BJ (cell line): ENCODE measurements at regions not wholly inside any gene's neighbourhood (a gene's known extent, or its start where the extent isn't known, plus 50 kb on each side); places are given as distances from the start of the nearest gene placed in this dataset.

Source experiments
- CTCF ChIA-PET: fragments of 350-600 bp; formaldehyde crosslinking; extraction: SDS; loops from one replicate; lab custom pipeline; 2021; ENCODE audit warnings: antibody characterized with exemption, inconsistent platforms; lab: Yijun Ruan, JAX
- POLR2A ChIA-PET: fragments of 300-600 bp; sonication (Branson Sonifier 250); formaldehyde crosslinking; extraction: SDS; loops from one replicate; lab custom pipeline; 2021; ENCODE audit warnings: antibody characterized with exemption; lab: Charles Lee
- DNase-seq: peaks from one replicate; pipeline ENCODE4 v3.0.0-alpha.2; 2011; ENCODE audit warnings: low read depth
- H3K27me3 ChIP-seq: 2 replicates; pipeline ENCODE4 v1.6.0; 2011; ENCODE audit warnings: low read length; ENCODE audit not compliant: control insufficient read depth, insufficient read depth
- H3K36me3 ChIP-seq: 2 replicates; pipeline ENCODE4 v1.5.1; 2011; ENCODE audit warnings: low read length; ENCODE audit not compliant: control insufficient read depth, insufficient read depth
- H3K4me3 ChIP-seq: 2 replicates; pipeline ENCODE4 v1.5.1; 2011; ENCODE audit warnings: low read depth, mild to moderate bottlenecking, control low read depth, low read length
- TF ChIP-seq, protein P1 (sequence below): IDR thresholded peaks from 2 replicates; pipeline ENCODE4 v1.5.1; 2011; ENCODE audit warnings: low read depth, mild to moderate bottlenecking, control low read depth, inconsistent platforms, low read length, moderate library complexity; ENCODE audit not compliant: insufficient read depth

DNA sequence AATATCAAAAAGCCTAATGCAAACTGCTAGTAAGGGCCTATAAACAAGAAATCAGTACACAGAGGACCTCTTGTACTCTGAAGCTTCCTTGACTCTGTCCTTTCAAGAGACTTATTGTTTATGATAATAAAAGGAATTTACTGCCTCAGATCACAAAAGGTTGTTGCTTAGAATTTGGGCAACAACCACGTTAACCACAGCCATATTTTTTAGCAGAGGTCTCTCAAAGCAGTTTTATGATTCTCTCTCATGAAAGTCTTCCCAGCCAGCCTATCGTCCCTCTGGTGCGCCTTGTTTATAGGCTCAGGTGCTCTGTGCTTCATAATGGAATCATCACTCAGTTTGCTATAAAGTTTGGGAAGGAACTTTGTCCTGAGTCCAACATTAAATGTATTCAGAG is 270.6 kb downstream of the RCHY1 start:
- DNase-seq, result no peak
- TF ChIP-seq, protein P1, sequence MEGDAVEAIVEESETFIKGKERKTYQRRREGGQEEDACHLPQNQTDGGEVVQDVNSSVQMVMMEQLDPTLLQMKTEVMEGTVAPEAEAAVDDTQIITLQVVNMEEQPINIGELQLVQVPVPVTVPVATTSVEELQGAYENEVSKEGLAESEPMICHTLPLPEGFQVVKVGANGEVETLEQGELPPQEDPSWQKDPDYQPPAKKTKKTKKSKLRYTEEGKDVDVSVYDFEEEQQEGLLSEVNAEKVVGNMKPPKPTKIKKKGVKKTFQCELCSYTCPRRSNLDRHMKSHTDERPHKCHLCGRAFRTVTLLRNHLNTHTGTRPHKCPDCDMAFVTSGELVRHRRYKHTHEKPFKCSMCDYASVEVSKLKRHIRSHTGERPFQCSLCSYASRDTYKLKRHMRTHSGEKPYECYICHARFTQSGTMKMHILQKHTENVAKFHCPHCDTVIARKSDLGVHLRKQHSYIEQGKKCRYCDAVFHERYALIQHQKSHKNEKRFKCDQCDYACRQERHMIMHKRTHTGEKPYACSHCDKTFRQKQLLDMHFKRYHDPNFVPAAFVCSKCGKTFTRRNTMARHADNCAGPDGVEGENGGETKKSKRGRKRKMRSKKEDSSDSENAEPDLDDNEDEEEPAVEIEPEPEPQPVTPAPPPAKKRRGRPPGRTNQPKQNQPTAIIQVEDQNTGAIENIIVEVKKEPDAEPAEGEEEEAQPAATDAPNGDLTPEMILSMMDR, result no peak
- CTCF ChIA-PET, result no interaction called here
- POLR2A ChIA-PET, result no interaction called here
- no peak overlapping the region for H3K4me3 ChIP-seq
- H3K36me3 ChIP-seq, result no peaks in the 10 kb centered on the region
- no peaks in the 10 kb centered on the region for H3K27me3 ChIP-seq

DNA sequence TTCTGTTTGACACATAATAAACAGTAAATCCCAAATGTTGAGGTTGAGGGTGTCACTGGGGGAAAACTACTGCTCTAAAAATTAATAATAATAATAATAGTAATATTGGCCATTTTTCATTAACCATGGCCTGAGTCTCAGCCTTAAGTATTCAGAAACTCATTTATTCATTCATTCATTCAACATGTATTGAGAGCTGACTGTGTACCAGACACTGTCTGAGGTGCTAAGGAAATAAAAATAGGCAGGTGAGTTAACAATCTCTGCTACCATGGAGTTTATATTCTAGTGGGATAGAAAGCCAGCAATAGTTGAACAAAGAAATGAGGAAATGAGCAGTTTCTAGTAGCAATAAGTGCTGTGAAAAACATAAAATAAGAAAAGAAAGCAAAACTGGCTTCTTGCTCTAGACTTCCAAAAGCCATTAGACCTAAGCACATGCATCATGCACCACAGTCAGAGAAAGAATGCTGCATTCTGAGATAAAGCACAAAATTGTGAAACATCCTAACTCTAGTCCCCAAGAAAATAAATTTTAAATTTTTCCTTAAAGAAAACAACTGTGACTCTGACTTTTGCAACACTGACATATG is 278.7 kb downstream of the RCHY1 start:
- CTCF ChIA-PET, result no interaction called here
- POLR2A ChIA-PET, result no interaction called here
- no peak overlapping the region for H3K4me3 ChIP-seq
- DNase-seq, result no peak
- H3K36me3 ChIP-seq, result no peaks in the 10 kb centered on the region
- TF ChIP-seq, protein P1, result no peak
- H3K27me3 ChIP-seq, result no peaks in the 10 kb centered on the region

DNA sequence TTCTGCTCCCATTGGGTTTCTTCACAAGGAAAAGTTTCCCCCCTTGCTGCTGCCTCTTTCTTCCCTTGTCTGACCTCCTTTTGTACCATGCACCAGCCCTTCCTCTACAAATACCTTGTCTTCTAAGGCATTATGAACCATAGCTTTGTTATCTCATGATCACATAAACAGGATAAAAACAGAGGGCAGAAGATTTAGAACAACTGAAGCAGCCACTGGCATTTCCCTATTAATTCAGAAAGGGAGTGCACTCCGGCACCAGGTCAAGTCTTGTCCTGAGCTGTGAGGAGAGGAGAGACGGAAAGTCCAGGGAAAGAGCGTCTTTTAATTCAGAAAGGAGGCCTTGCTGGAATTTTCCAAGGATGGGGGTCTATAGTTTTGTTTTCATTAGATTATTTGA is 281.7 kb downstream of the RCHY1 start:
- POLR2A ChIA-PET, result no interaction called here

DNA sequence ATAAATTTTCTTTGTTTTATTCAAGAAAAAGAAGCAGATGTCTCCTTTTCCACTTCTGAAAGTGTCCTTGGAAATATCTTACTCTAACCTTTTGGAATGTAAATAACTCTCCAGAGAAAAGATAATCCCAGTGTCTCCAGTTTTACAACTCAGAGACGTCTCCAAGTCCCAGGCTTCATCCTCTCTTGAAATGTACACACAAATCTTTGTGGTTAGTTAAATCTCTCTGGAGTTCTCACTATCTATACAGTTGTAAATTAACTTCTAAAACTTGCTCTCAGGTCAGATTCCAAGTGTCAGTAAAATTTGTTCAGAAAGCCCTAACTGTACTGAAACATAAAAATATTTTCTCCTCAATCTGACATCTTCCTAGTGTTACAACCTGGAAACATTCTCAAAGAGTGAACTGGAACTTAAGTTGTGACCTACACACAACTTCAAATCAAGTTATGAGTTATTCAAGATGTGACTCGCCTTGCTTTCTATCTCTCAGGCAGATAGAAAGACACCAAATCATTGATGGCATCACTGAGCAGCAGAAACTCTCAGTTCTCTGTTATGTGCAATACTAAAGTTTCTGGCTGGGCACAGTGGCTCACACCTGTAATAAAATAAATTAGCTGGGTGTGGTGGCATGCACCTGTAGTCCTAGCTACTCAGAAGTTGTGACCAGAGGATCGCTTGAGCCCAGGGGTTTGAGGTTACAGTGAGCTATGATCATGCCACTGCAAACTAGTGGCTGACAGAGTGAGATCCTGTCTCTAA is 284.2 kb downstream of the RCHY1 start:
- no peak for DNase-seq
- TF ChIP-seq, protein P1, result no peak
- ChIA-PET CTCF (no interaction called here), POLR2A (no interaction called here)
- no peak overlapping the region for H3K4me3 ChIP-seq
- H3K27me3 ChIP-seq, result no peaks in the 10 kb centered on the region
- H3K36me3 ChIP-seq, result no peaks in the 10 kb centered on the region

More for the DNA sequence above, 281.7 kb downstream of the RCHY1 start:
- DNase-seq, result no peak
- CTCF ChIA-PET, result no interaction called here
- Histone ChIP-seq H3K27me3 (no peaks in the 10 kb centered on the region), H3K4me3 (no peak overlapping the region), H3K36me3 (no peaks in the 10 kb centered on the region)
- TF ChIP-seq, protein P1, result no peak

DNA sequence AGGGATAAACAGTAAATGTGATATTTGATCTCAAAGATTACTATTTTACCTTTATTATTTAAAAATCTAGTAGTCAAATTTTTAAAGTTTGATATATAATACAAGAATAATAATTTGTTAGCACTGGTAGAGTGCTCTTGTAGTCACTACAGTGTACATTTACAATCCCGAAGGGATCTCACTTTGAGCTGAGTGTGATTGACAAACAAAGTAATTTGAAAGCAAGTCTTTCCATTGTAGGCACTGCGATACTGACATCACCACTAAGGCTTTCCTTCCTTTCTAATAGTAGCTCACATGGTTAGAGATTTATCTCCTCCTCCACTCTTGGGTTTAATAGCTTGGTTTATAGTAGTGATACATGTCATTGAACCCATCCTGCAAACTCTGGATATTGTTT is 280.6 kb downstream of the PARM1 start:
- no peaks in the 10 kb centered on the region for H3K27me3 ChIP-seq
- TF ChIP-seq, protein P1, result no peak
- no peak for DNase-seq
- POLR2A ChIA-PET, result no interaction called here
- no peak overlapping the region for H3K4me3 ChIP-seq
- CTCF ChIA-PET, result no interaction called here
- H3K36me3 ChIP-seq, result no peaks in the 10 kb centered on the region
